GM23338 (cell line): ENCODE measurements at regions not wholly inside any gene's neighbourhood (a gene's known extent, or its start where the extent isn't known, plus 50 kb on each side); places are given as distances from the start of the nearest gene placed in this dataset.

Experiments used
- CTCF ChIP-seq, 2 experiments: fragments of 200-600 bp in 1 of 2; sonication (generic) in 1 of 2; conservative IDR thresholded peaks; 2 replicates each; pipeline versions ENCODE4 v1.5.1 to v1.6.1; 2016 to 2017; ENCODE audit warnings: antibody characterized with exemption in 2 of 2, low read depth in 2 of 2, mild to moderate bottlenecking in 2 of 2, moderate library complexity in 1 of 2
- EZH2 ChIP-seq: fragments of 200-600 bp; sonication (generic); IDR thresholded peaks from one replicate; pipeline ENCODE4 v1.8.0; 2017; ENCODE audit warnings: antibody characterized with exemption, mild to moderate bottlenecking, low read depth; ENCODE audit not compliant: unreplicated experiment
- JUNB ChIP-seq: IDR thresholded peaks from one replicate; pipeline ENCODE4 v1.6.1; 2016; ENCODE audit warnings: antibody characterized with exemption; ENCODE audit not compliant: unreplicated experiment
- POLR2AphosphoS5 ChIP-seq: IDR thresholded peaks from 2 replicates; pipeline ENCODE4 v1.6.1; 2016; ENCODE audit warnings: antibody characterized with exemption, low read depth
- REST ChIP-seq: IDR thresholded peaks from one replicate; pipeline ENCODE4 v1.6.1; 2018; ENCODE audit warnings: antibody characterized with exemption; ENCODE audit not compliant: unreplicated experiment
- STAT1 ChIP-seq: IDR thresholded peaks from one replicate; pipeline ENCODE4 v1.6.1; 2016; ENCODE audit warnings: antibody characterized with exemption; ENCODE audit not compliant: unreplicated experiment
- ZNF331 ChIP-seq: fragments of 250-450 bp; sonication (Bioruptor Pico); IDR thresholded peaks from 2 replicates; pipeline ENCODE4 v1.5.0; 2020; ENCODE audit warnings: low read depth, mild to moderate bottlenecking, moderate library complexity
- TF ChIP-seq, protein P1 (sequence below): IDR thresholded peaks from 2 replicates; pipeline ENCODE4 v1.6.1; 2016; ENCODE audit warnings: antibody characterized with exemption

GRCh38 chr12:30045171-30045570 lies 261.4 kb upstream of the TMTC1 start:
- TF ChIP-seq CTCF (conservative IDR thresholded peaks at IDR 0.05; ENCODE audit: low read depth in 2 of 2) (no peak), JUNB (no peak), POLR2AphosphoS5 (no peak), EZH2 (no peak), ZNF331 (CRISPR knock-in tag) (no peak), REST (no peak), STAT1 (no peak)
- TF ChIP-seq, protein P1, sequence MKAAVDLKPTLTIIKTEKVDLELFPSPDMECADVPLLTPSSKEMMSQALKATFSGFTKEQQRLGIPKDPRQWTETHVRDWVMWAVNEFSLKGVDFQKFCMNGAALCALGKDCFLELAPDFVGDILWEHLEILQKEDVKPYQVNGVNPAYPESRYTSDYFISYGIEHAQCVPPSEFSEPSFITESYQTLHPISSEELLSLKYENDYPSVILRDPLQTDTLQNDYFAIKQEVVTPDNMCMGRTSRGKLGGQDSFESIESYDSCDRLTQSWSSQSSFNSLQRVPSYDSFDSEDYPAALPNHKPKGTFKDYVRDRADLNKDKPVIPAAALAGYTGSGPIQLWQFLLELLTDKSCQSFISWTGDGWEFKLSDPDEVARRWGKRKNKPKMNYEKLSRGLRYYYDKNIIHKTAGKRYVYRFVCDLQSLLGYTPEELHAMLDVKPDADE, result no peak
